Sigmoid colon (tissue), 4 donors: ENCODE measurements at regions not wholly inside any gene's neighbourhood (a gene's known extent, or its start where the extent isn't known, plus 50 kb on each side); places are given as distances from the start of the nearest gene placed in this dataset.

Experiments
- CTCF ChIP-seq, 4 experiments: fragments of 450-650 bp in 3 of 4; fragments of 200-600 bp in 1 of 4; IDR thresholded peaks; one replicate each; pipeline ENCODE4 v1.5.1; 2016 to 2019; ENCODE audit warnings: antibody characterized with exemption in 4 of 4, mild to moderate bottlenecking in 3 of 4, moderate library complexity in 2 of 4
- EP300 ChIP-seq, 4 donors: sonication (generic); formaldehyde crosslinking; IDR thresholded peaks; one replicate each; pipeline ENCODE4 v1.6.1; 2017; ENCODE audit warnings: antibody characterized with exemption in 4 of 4

GRCh38 chr15:81863162-81863561 is 182.7 kb downstream of the MEX3B start:
- no peak for TF ChIP-seq CTCF (IDR thresholded peaks at IDR 0.05)
- TF ChIP-seq EP300 (IDR thresholded peaks at IDR 0.05): no peak
